ENCODE measurements at regions not wholly inside any gene's neighbourhood (a gene's known extent, or its start where the extent isn't known, plus 50 kb on each side); places are given as distances from the start of the nearest gene placed in this dataset.

DNA sequence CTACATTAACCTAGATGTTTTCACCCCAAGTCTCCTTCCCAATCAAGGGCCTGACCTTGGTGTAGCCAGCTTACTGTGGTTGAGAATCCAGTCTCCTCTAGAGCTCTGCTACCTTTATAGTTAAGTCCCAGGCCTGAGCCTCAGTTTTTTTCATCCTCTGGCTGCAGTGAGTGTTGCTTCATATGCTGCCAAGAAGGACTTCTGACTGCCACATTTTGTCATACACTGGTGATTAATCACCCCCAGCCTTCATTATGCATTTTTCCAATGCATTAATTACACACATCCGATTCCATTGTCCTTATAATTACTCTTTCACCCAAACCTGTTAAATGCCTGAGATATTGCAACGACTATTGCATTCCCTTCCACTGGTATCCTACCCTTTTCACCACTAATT is 66.3 kb upstream of the FGGY start:
- DNase-seq, result no peak

DNA sequence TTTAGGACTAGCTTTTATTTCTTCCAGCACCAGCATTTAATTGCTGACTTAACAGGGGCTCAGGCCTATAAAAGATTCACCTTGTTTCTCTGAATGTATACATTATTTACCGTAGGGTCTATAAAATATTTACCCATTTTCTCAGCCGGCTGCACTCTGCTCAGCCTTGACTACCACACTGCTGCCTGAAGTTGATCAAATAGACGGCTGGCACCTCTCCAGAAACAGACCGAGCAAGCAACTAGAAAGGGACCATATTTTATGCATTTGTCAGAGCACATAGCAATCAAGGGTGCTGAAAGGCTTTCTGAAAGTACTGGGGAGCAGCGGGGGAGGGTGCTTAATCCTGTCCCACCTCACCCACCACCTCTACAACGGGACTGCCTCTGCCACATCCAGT is 64.7 kb upstream of the FGGY start:
- DNase-seq, result no peak

DNA sequence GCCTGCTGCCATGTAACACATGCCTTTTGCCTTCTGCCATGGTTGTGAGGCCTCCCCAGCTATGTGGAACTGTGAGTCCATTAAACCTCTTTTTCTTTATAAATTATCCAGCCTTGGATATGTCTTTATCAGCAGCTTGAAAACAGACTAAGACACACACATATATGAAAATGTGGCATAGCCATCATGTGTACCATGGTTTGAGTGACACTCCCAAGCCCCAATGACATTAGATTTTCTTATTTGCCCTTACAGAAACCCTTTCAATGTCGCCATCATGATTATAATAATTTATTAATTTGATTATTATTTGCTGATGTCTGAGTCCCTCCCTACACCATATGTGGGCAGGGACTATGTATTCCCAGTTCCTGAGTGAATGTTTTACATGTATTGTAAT is 63.5 kb upstream of the FGGY start:
- DNase-seq, result no peak

DNA sequence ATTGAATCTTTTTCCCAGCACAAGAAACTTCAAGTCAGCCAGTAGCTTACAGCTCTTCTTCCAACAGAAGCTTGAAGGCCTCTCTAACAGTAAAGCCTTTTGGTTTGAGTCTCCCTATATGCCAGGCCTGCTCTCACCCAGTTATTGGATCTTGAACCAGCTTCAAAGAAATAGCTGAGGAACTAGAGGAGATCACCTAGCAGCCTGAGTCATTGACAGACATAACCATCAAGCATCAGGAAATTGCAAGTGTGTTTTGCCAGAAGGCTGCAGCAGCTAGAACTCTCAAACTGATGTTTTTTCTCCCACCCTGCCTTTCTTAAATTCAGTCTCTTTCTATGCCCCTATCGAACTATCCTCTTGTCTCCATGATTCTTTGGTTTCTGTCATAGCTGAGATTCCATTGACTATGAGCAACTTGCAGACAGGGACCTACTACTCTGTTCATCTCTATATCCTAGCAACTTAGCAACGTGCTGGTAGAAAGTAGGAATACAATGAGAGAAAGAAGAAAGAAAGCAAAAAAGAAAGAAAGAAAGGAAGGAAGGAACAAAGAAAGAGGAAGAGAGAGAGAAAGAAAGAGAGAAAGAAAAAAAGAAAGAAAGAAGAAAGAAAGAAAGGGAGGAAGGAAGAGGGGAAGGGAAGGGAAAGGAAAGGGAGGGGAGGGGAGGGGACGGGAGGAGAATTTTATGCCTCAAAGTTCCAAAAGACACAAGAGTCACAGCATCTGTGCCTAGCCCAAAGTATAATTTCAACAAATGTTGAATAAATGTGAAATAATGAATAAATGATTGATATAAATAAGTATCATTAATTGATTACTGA is 60.0 kb upstream of the FGGY start:
- DNase-seq, result no peak

DNA sequence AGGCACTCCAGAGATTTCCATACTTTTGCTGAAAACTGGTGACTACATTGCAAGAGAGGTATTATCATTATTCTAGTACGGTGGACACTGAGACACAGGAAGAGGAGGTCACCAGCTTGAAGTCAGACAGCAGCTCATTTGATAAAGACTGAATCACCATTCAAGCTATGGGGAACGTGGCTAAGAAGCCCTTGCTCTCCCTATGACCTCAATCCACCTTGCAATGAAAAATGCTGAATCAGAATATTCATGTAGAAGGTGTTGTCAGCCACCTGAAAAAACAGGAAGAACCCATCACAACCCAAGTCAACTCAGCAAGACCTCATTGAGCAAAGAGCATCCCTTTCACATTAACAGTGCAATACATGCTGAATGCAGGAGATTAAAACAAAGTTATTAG is 59.0 kb upstream of the FGGY start:
- DNase-seq, result no peak

DNA sequence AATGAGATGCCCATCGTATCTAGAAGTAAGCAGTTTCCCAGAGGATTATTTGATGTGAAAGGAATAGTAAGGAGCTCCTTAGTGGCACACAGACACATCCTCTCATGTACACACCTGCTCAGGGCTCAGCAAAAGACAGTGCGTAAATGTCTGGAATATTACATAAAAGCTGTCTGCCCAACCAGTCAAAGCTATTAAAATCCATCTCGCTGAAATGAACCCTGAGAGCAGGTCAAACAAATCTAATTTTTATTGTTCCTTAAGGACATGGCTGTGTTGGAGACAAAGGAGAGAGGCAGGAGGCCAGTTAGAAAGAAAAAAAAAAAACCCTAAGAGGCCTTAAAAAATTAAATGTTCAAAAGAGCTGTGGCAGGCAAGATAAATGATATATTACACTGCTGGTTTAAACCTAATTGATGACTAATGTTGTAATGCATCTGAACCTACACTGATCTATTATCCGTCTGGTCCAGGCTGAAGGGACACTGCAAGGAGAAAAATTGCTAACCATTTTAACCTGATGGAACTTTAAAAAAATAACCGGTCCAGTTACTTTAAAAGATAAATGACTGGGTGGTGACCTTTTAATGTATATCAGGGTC is 58.5 kb upstream of the FGGY start:
- DNase-seq, result no peak

DNA sequence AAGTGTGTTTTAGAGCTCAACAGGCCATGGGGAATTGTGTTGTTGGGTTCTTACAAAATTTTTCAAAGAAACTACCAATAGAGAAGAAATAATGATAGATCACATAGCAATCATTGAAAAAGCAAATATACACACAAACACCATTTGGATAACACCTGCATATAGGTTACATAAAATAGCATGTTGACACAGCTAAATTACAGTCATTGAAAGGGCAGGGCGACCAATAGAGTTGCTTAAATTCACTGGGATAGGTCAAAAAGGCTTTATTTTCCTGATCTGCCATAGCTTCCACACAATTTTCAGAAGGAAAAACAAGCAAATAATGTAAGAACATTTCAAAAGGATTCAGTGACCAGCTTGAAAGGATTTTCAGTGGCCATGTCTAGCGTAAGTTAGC is 57.9 kb upstream of the FGGY start:
- no peak for DNase-seq

DNA sequence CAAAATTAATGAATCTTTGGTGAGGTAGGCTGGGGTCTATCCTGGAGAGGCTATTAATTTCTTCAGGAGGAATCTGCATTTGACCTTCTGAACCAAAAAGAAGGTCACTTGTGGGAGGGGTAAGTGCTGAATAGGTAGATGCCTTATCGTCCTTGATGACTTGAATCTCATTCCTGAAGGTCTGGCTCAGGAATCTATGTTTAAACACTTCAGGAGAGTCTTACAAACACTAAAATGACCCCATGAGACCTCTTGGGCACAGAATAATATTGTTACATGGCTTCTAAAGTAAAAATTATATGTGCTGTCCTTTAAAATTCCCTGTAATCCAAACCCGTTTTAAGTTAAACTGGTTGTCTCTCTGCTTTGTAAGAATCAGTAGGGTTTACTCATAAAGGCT is 55.0 kb upstream of the FGGY start:
- DNase-seq, result no peak

DNA sequence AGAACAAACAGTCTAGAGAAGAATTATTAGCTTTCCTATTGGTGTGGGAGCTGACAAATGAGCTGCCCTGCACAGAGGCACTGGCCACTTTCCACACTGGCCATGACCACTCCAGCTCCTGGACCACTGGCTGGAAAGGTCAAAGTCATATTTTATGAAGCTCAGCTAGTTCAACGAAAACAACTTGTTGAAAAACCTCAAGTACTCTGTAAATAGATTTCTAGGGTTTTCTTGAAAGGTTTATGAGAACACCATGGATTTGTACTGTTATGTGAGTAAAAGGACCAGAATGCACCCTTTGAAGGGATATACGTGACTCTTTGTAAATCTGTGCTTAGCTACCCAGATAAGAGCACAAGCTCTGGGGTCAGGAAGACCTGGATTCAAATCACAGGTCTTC is 54.5 kb upstream of the FGGY start:
- no peak for DNase-seq

DNA sequence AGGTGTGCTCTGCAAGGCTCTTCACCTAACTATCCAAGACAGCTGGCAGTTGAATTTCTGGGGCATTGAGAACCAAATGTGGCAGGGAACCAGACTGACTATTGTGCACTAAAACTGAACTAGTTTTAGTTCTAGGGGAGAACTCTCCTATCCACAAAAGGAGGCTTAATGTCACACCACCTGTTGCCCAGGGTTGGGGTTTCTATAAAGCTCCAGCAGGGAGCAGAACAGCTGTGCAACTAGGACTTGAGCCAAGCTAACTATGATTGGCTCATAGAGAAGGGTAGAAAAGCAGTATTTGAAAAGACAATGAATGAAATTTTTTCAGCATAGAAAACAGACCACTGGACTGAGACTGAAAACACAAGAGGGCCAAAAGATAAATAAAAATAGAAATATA is 53.3 kb upstream of the FGGY start:
- no peak for DNase-seq

DNA sequence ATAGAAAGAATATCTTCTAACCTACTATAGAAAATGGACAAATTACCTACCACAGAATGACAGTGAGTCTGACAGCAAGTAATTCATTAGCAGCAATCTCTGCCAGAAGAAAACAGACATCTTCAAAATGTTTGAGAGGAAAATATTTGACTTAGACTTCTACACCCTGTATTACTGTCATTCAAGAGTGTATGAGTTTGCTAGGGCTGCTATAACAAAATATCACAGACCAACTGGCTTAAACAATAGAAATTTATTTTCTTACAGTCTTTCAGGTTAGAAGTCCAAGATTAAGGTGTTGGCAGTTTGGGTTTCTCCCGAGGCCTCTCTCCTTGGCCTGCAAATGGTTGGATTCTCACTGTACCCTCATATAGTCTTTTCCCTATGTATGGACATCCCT is 52.9 kb upstream of the FGGY start:
- no peak for DNase-seq

DNA sequence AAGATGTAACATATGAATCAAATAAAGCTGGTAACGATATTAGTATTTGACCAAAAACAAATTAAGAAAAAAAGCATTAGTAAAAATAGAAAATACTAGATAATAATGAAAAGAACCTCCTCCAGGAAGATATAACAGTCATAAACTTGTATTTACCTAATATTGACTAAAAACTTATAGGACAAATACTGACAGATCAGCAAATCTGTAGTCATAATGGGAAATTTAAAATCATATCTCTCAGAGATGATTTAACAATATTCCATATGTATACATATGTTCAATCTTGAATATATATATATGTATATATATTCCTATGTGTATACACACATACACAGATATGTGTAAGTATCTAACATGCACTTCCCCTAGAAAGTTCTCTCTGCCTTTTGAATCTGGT is 52.0 kb upstream of the FGGY start:
- no peak for DNase-seq
